ENCODE measurements at regions not wholly inside any gene's neighbourhood (a gene's known extent, or its start where the extent isn't known, plus 50 kb on each side); places are given as distances from the start of the nearest gene placed in this dataset.

DNA sequence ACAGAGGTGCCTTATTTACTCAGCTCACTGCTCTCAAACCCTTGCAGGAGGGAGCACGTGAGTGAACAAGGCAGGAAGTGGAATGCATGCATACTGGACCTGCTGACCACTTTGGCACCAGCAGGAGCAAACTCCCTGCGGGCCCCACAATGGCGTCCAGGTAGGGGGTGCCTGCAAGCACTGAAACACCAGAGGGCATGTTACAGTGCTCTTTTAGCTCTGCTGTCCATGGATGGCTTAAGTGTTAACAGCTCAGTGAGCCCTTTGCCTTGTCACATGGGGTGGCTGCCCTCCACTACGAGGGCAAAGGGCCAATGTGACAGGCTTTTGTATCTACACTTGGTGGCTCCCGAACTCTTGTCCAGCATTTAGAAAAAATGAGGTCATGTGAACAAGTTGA is 199.5 kb upstream of the UGT8 start:
- no peaks in the 10 kb centered on the region for H3K9me3 ChIP-seq (ENCODE audit: severe bottlenecking)
- H3K36me3 ChIP-seq (ENCODE audit: low read depth): no peaks in the 10 kb centered on the region
- no peaks in the 10 kb centered on the region for H3K27me3 ChIP-seq (ENCODE audit: insufficient read depth, poor library complexity, severe bottlenecking)
- H3K4me3 ChIP-seq (ENCODE audit: severe bottlenecking): no peak overlapping the region
- H3K27ac ChIP-seq (ENCODE audit: poor library complexity, severe bottlenecking): no peak overlapping the region
- DNase-seq (ENCODE audit: low spot score) (no peak), ATAC-seq (ENCODE audit: low read depth) (no peak)
- no peak for TF ChIP-seq CTCF (IDR thresholded peaks at IDR 0.05; ENCODE audit: poor library complexity, severe bottlenecking)
- H3K4me1 ChIP-seq (ENCODE audit: insufficient read depth, poor library complexity, severe bottlenecking): no peaks in the 10 kb centered on the region

- H3K27me3 ChIP-seq (ENCODE audit: insufficient read depth, poor library complexity, severe bottlenecking): no peaks in the 10 kb centered on the region
- no peaks in the 10 kb centered on the region for H3K4me1 ChIP-seq (ENCODE audit: insufficient read depth, poor library complexity, severe bottlenecking)
- ATAC-seq (ENCODE audit: low read depth) (peak; percentile 46; the same call in 1 of the 3 replicates), DNase-seq (ENCODE audit: low spot score) (no peak)
- no peak overlapping the region for H3K4me3 ChIP-seq (ENCODE audit: severe bottlenecking)
- H3K27ac ChIP-seq (ENCODE audit: poor library complexity, severe bottlenecking): no peak overlapping the region
- no peak for TF ChIP-seq CTCF (IDR thresholded peaks at IDR 0.05; ENCODE audit: poor library complexity, severe bottlenecking)
- H3K9me3 ChIP-seq (ENCODE audit: severe bottlenecking): no peaks in the 10 kb centered on the region
- no peaks in the 10 kb centered on the region for H3K36me3 ChIP-seq (ENCODE audit: low read depth)
These were observed 198.1 kb upstream of the UGT8 start for GRCh38 chr4:114400531-114400930.

DNA sequence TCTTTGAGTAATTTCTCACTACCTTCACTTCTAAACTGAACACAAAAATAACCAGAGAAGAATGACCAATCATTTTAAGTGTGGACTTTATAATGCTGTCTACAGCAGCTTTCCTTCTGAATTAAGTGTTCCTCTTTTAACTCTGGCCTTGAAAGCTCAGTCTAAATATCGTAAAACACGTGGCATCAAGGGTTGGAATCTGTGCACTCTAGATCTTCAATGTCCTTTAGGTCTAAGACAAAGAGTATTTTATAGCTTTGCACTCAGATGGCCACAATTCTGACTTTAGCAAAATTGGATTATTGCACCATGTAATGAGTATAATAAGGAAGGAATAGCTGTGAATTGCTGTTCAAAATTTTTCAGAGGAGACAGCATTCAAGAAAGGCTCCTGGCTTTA is 197.1 kb upstream of the UGT8 start:
- Histone ChIP-seq H3K27me3 (ENCODE audit: insufficient read depth, poor library complexity, severe bottlenecking) (no peaks in the 10 kb centered on the region), H3K4me1 (ENCODE audit: insufficient read depth, poor library complexity, severe bottlenecking) (no peaks in the 10 kb centered on the region), H3K9me3 (ENCODE audit: severe bottlenecking) (no peaks in the 10 kb centered on the region), H3K4me3 (ENCODE audit: severe bottlenecking) (no peak overlapping the region), H3K27ac (ENCODE audit: poor library complexity, severe bottlenecking) (no peak overlapping the region), H3K36me3 (ENCODE audit: low read depth) (no peaks in the 10 kb centered on the region)
- DNase-seq (ENCODE audit: low spot score): no peak
- no peak for TF ChIP-seq CTCF (IDR thresholded peaks at IDR 0.05; ENCODE audit: poor library complexity, severe bottlenecking)
- ATAC-seq (ENCODE audit: low read depth): no peak

DNA sequence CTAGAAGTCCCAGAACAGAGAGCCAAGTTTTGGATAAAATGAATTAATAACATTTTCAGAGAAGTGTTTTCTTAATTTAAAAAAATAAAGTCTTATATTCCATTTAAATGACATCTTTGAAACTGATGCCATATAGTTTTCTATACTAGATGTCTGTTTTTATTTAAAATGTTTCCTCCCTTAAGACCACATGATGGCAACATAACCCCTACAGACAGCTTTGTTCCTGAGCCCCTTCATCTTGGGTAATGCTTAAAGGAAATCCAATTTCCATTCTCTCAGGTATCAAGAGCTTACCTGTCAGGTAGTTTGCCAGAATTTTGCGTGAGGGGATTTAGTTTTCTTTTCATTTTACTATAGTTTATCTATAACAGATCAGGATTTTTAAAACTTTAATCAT is 181.4 kb upstream of the UGT8 start:
- no peak for ATAC-seq (ENCODE audit: low read depth)
- TF ChIP-seq CTCF (IDR thresholded peaks at IDR 0.05; ENCODE audit: poor library complexity, severe bottlenecking): peak; percentile 14
- H3K4me1 ChIP-seq (ENCODE audit: insufficient read depth, poor library complexity, severe bottlenecking): no peaks in the 10 kb centered on the region
- no peak overlapping the region for H3K27ac ChIP-seq (ENCODE audit: poor library complexity, severe bottlenecking)
- H3K36me3 ChIP-seq (ENCODE audit: low read depth): no peaks in the 10 kb centered on the region
- no peak for DNase-seq (ENCODE audit: low spot score)
- H3K27me3 ChIP-seq (ENCODE audit: insufficient read depth, poor library complexity, severe bottlenecking): no peaks in the 10 kb centered on the region
- H3K9me3 ChIP-seq (ENCODE audit: severe bottlenecking): no peaks in the 10 kb centered on the region
- no peak overlapping the region for H3K4me3 ChIP-seq (ENCODE audit: severe bottlenecking)

DNA sequence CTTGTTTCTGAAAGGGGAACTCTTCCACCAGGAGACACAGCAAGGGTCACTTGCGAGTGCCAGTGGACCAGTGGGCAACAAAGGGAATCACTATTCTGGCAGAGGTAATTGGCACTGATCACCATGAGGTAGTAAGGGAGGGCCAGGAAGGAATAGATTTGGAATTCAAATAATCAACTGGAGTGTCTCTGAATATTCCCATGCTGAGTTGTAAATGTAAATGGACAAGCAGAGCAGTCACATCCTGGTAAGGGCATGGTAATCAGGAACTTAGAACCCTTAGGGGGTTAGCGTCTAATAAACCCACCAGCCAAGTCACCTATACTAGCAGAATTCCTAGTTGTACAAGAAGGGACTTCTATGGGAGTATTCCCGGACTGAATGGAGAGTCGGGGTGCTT is 178.5 kb upstream of the UGT8 start:
- TF ChIP-seq CTCF (IDR thresholded peaks at IDR 0.05; ENCODE audit: poor library complexity, severe bottlenecking): no peak
- no peak for DNase-seq (ENCODE audit: low spot score)

More for the DNA sequence above, 178.5 kb upstream of the UGT8 start:
- Histone ChIP-seq H3K9me3 (ENCODE audit: severe bottlenecking) (no peaks in the 10 kb centered on the region), H3K4me3 (ENCODE audit: severe bottlenecking) (no peak overlapping the region), H3K27ac (ENCODE audit: poor library complexity, severe bottlenecking) (no peak overlapping the region), H3K36me3 (ENCODE audit: low read depth) (no peaks in the 10 kb centered on the region), H3K27me3 (ENCODE audit: insufficient read depth, poor library complexity, severe bottlenecking) (no peaks in the 10 kb centered on the region), H3K4me1 (ENCODE audit: insufficient read depth, poor library complexity, severe bottlenecking) (no peaks in the 10 kb centered on the region)
- no peak for ATAC-seq (ENCODE audit: low read depth)

All from RWPE2 (cell line).